Left lung (tissue), 4 donors: ENCODE measurements at regions not wholly inside any gene's neighbourhood (a gene's known extent, or its start where the extent isn't known, plus 50 kb on each side); places are given as distances from the start of the nearest gene placed in this dataset.
"Not testable (repeated sequence)": the region's sequence is repeated elsewhere in the genome, so short reads cannot be mapped to it uniquely, and the experiment has no call there.

Experiments
- ATAC-seq: fragments of 200-7000 bp; cut with Tn5 transposase; one replicate; pipeline ENCODE4 v1.9.1; 2020; ENCODE audit warnings: moderate library complexity
- DNase-seq, 4 donors: peaks; one replicate each; pipeline ENCODE4 v3.0.0-alpha.2; 2013 to 2020
- H3K27ac ChIP-seq, 2 donors: fragments of 200-600 bp; sonication (generic) in 1 of 2; one replicate each; pipeline versions ENCODE4 v1.5.0 to v1.8.0; 2020 to 2021
- H3K27me3 ChIP-seq, 2 donors: fragments of 200-600 bp; sonication (generic) in 1 of 2; one replicate each; pipeline versions ENCODE4 v1.5.0 to v1.8.0; 2020 to 2021
- H3K36me3 ChIP-seq, 2 donors: fragments of 200-600 bp; sonication (generic) in 1 of 2; one replicate each; pipeline versions ENCODE4 v1.5.0 to v1.8.0; 2020 to 2021
- H3K4me1 ChIP-seq, 2 donors: fragments of 200-600 bp; one replicate each; pipeline ENCODE4 v1.8.0; 2021
- H3K4me3 ChIP-seq, 2 donors: fragments of 200-600 bp; sonication (generic) in 1 of 2; one replicate each; pipeline versions ENCODE4 v1.5.0 to v1.8.0; 2020 to 2021; ENCODE audit warnings: mild to moderate bottlenecking in 1 of 2
- H3K9me3 ChIP-seq, 2 donors: fragments of 200-600 bp; sonication (generic) in 1 of 2; one replicate each; pipeline versions ENCODE4 v1.5.0 to v1.8.0; 2020 to 2021
- intact Hi-C, 2 donors: fragments of 100-400 bp; cut with DNase I; formaldehyde crosslinking; loops; one replicate each; pipeline versions ENCODE4 v1.11.2 to v1.14.2; 2022
- TF ChIP-seq, protein P1 (sequence below), 2 donors: fragments of 200-600 bp; sonication (generic) in 1 of 2; IDR thresholded peaks; one replicate each; pipeline versions ENCODE4 v1.5.0 to v1.8.0; 2021; ENCODE audit warnings: antibody characterized with exemption in 2 of 2
- donor health status: DM: no; HTN: yes; CAD: no.
- donor health status: DM: no; HTN: no; CAD: no.

DNA sequence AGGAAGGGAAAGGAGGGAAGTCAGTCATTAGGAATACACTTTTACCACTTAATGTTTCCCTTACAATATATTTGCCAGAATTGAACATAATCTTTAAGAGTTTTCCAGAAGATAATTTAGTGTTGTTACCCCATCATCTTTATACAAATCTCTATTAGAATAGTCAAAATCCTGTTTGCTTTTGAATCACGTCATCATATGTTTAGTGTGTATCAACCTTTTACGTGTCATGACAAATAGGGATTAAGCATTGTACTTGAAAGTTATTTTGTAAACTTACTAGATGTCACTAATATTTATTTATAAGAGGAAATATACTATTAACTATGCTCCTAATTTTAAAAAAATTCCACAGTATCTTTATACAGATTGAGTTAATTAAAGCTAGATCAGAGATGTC lies 1899.5 kb downstream of the MAT2B start:
- H3K27ac ChIP-seq, result no peak overlapping the region
- TF ChIP-seq, protein P1, sequence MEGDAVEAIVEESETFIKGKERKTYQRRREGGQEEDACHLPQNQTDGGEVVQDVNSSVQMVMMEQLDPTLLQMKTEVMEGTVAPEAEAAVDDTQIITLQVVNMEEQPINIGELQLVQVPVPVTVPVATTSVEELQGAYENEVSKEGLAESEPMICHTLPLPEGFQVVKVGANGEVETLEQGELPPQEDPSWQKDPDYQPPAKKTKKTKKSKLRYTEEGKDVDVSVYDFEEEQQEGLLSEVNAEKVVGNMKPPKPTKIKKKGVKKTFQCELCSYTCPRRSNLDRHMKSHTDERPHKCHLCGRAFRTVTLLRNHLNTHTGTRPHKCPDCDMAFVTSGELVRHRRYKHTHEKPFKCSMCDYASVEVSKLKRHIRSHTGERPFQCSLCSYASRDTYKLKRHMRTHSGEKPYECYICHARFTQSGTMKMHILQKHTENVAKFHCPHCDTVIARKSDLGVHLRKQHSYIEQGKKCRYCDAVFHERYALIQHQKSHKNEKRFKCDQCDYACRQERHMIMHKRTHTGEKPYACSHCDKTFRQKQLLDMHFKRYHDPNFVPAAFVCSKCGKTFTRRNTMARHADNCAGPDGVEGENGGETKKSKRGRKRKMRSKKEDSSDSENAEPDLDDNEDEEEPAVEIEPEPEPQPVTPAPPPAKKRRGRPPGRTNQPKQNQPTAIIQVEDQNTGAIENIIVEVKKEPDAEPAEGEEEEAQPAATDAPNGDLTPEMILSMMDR (IDR thresholded peaks at IDR 0.05), result no peak
- no peaks in the 10 kb centered on the region for H3K27me3 ChIP-seq
- intact Hi-C loops, result no loop called here
- peaks cover 0 to 5% of the 10 kb centered on the region in 2 donors for H3K4me1 ChIP-seq
- H3K4me3 ChIP-seq, result no peak overlapping the region
- no peaks in the 10 kb centered on the region for H3K36me3 ChIP-seq
- peaks cover 0 to 17% of the 10 kb centered on the region in 2 donors for H3K9me3 ChIP-seq
- DNase-seq (no peak), ATAC-seq (no peak)

DNA sequence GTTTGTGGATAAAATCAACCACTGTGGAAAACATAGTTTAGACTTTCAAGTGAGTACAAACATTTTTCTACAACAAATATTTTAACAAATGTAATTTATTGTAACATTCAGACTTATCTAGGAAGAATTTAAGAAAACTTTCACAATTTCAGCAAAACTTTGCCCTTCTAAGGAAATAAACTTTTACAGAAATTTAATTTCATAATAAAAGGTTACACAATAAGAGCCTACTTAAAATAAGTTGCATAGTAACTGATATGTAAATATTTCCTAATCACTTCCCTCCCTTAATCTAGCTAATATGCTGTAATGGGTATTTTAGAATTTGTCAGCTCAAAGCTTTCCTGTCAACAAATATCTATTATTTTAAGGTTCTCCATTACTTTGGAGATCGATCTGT lies 1899.9 kb downstream of the MAT2B start:
- H3K4me1 ChIP-seq, result peaks cover 0 to 5% of the 10 kb centered on the region in 2 donors
- ATAC-seq, result no peak
- TF ChIP-seq, protein P1 (IDR thresholded peaks at IDR 0.05), result no peak
- no peaks in the 10 kb centered on the region for H3K36me3 ChIP-seq
- H3K4me3 ChIP-seq, result no peak overlapping the region
- H3K9me3 ChIP-seq, result peaks cover 0 to 17% of the 10 kb centered on the region in 2 donors
- intact Hi-C loops, result no loop called here
- H3K27me3 ChIP-seq, result no peaks in the 10 kb centered on the region
- H3K27ac ChIP-seq, result no peak overlapping the region
- peak in 2 of 4 donors; percentile 22 to 24 for DNase-seq

DNA sequence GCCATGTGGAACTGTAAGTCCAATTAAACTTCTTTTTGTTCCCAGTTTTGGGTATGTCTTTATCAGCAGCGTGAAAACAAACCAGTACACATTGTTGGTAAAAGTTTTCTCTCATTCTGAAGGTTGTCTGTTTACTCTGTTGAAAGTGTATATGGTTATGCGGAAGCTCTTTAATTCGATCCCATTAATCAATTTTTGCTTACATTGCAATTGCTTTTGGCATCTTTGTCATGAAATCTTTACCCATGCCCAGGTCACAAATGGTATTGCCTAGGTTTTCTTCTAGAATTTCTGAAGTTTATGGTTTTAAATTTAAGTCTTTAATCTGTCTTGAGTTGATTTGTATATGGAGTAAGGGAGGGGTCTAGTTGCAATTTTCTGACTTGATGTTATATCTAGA lies 1901.9 kb downstream of the MAT2B start:
- no peaks in the 10 kb centered on the region for H3K36me3 ChIP-seq
- ATAC-seq, result no peak
- TF ChIP-seq, protein P1 (IDR thresholded peaks at IDR 0.05), result no peak
- no peak for DNase-seq
- H3K4me1 ChIP-seq, result peaks cover 0 to 5% of the 10 kb centered on the region in 2 donors
- intact Hi-C loops, result no loop called here
- H3K9me3 ChIP-seq, result peaks cover 0 to 17% of the 10 kb centered on the region in 2 donors
- H3K27me3 ChIP-seq, result no peaks in the 10 kb centered on the region
- no peak overlapping the region for H3K4me3 ChIP-seq
- no peak overlapping the region for H3K27ac ChIP-seq

DNA sequence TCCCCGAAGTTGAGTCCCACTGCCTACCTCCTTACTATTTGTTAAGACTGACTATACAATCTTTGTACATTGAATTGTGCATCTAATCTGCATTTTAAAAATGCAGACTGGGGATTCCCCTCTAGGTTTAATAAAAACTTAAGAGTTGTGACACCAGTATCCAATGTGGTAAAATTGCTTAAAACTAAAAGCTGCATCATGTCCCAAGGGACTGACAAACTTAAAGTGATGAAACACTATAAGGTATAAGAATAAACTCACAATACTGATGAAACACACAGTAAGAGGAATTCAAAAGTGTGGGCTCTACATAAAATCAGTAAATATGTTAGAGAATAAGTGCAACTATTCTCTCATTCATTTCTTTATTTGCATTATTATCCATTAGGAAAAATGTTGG lies 1905.1 kb downstream of the MAT2B start:
- ATAC-seq, result no peak

DNA sequence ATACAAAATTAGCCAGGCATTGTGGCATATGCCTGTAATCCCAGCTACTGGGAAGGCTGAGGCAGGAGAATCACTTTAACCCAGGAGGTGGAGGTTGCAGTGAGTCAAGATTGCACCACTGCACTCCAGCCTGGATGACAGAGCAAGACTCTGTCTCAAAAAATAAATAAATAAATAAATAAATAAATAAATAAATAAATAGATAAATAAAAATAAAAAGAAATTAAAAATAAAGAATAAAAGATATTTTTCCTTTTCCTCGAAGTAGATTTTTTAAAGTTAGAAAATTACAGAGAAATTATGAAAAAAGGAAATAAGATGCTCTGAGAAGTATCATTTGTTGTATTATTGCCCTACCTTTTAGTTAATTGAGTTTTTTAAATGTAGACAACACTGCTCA lies 1906.1 kb downstream of the MAT2B start:
- H3K27me3 ChIP-seq, ATAC-seq, DNase-seq, H3K27ac ChIP-seq, H3K4me3 ChIP-seq, H3K36me3 ChIP-seq, H3K4me1 ChIP-seq, intact Hi-C loops: not testable (repeated sequence)
- peaks cover 0 to 20% of the 10 kb centered on the region in 2 donors for H3K9me3 ChIP-seq

More for the DNA sequence above, 1905.1 kb downstream of the MAT2B start:
- Histone ChIP-seq H3K4me3 (no peak overlapping the region), H3K4me1 (peaks cover 0 to 2% of the 10 kb centered on the region in 2 donors), H3K27me3 (no peaks in the 10 kb centered on the region), H3K36me3 (no peaks in the 10 kb centered on the region), H3K9me3 (peaks cover 0 to 20% of the 10 kb centered on the region in 2 donors), H3K27ac (no peak overlapping the region)
- TF ChIP-seq, protein P1 (IDR thresholded peaks at IDR 0.05), result no peak
- intact Hi-C loops, result no loop called here
- no peak for DNase-seq

DNA sequence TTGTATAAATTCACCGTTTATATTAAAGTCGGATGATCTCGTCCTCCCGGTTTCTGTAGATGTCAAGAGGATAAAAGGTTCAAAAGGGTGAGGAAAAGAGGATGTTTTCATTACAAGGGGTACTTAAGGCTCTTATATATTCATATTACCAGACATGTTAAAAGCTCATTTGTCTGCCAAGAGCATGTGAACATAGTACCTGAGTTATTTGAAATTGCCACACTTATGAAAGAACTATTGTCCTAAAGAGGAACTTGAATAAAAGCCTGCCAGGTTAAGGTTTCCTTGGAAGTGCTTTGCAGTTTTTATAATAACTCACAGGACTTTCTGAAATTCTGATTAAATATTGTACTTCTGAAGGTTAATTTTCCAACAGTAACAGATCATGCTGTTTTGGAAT lies 1915.1 kb downstream of the MAT2B start:
- intact Hi-C loops, result no loop called here
- Histone ChIP-seq H3K4me3 (no peak overlapping the region), H3K27ac (no peak overlapping the region), H3K4me1 (no peaks in the 10 kb centered on the region), H3K27me3 (no peaks in the 10 kb centered on the region), H3K9me3 (peaks cover 0 to 4% of the 10 kb centered on the region in 2 donors), H3K36me3 (no peaks in the 10 kb centered on the region)
- ATAC-seq (no peak), DNase-seq (no peak)
- TF ChIP-seq, protein P1 (IDR thresholded peaks at IDR 0.05), result no peak
